ENCODE measurements at regions not wholly inside any gene's neighbourhood (a gene's known extent, or its start where the extent isn't known, plus 50 kb on each side); places are given as distances from the start of the nearest gene placed in this dataset.

GRCh38 chr9:126219166-126219565, 107.5 kb upstream of the MVB12B start:
- TF ChIP-seq POLR2A (IDR thresholded peaks at IDR 0.05): no peak
- no peak for TF ChIP-seq CTCF (IDR thresholded peaks at IDR 0.05)
- no peak for TF ChIP-seq EP300 (IDR thresholded peaks at IDR 0.05)
